CD4-positive, alpha-beta T cell treated with Interleukin-17A for 1 hour (primary cell): ENCODE measurements at regions not wholly inside any gene's neighbourhood (a gene's known extent, or its start where the extent isn't known, plus 50 kb on each side); places are given as distances from the start of the nearest gene placed in this dataset.
"Not testable (repeated sequence)": the region's sequence is repeated elsewhere in the genome, so short reads cannot be mapped to it uniquely, and the experiment has no call there.

Experiments used
- DNase-seq: peaks from one replicate; pipeline ENCODE4 v3.0.0-alpha.2; 2020

GRCh38 chr15:81813215-81813614, 232.6 kb downstream of the MEX3B start:
- no peak for DNase-seq

DNA sequence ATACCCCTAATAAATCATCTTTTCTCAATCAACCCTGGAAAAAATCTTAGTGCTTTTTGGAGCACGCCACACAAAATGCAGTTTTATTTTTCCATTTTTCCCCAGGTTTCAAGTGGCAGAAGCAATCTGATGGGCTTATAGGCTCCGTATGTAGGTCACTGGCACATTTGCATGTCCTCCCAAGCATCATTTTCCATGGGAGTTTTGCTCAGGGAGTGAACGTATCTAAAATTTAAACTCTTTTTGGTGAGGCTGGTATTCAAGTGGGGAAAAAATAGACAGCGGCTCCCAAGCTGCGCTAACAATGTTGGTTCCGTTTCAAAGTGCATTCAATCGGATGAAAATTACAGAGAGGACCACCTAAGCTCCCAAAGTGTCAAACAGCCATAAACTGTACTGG, 233.4 kb downstream of the MEX3B start:
- DNase-seq, result no peak

DNA sequence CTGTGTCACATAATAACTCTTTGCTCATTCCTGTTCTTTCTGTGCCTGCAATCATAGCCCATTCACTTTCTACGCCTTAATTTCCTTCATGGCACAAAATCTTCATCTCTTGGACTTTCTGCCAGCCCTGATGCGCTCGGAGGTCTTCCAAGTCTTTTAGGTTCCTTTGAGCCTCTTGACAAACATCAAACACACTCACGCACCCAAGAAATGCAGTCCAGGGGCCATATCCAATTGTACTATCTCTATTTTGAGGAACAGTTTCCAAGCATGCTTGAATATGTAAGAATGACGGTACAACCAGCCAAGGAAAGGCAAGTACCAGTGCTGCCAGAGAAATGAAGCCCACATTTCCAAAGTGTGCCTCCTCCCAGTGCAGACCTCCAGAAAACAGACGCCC, 234.1 kb downstream of the MEX3B start:
- no peak for DNase-seq

- DNase-seq, result no peak
Measured at GRCh38 chr15:81809543-81809942, 236.3 kb downstream of the MEX3B start.

DNA sequence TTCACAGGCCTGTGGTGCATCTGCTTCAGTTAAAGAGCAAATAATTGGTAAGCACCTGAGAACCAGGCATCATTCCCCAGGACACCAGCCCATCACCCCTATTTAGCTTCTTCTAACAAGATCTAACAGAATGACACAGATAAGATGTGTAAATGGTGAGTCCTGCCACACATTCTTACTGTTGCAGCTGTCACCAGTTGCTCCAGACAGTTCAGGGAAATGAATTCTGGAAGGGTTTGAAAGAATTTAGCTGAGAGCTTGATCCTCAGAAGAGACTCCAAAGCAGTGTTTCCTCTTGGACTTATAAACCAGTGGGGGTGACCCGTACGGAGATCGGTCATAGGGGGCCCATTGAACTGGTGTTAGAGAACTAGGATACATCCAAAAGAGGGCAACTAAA, 238.0 kb downstream of the MEX3B start:
- DNase-seq, result no peak

DNA sequence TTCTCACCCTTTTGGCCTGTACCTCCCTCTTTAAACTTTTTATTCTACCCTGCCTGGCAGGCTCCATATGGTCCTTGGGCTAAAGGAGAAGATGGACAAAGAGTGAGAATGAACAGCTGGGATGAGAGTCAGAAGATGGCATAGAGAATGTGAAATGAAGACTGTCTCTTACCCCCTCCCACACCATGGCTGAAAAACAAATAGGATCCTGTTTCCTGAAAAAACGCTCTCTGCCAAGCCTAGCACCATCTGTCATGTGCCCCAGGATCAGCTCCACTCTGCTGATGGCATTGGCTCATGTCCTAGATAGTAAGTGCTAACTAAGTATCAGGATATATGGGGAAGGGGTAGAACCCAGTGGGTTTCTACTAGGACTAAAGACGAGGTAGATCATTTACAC, 238.6 kb downstream of the MEX3B start:
- DNase-seq, result no peak

DNA sequence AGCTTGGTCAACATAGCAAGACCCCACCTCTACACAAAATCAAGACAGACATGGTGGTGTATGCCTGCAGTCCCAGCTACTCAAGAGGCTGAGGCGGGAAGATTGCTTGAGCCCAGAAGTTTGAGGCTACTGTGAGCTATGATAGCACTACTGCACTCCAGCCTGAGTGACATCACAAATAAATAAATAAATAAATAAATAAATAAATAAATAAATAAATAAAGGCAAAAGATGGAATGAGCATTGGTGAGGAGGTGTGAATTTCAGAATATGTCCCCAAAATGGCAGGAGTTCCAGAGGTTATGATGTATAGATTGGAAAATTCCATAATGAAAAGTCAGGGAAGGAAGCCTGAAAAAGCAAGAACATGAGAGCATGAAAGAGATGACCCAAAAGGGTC, 249.9 kb downstream of the MEX3B start:
- DNase-seq, result no peak

DNA sequence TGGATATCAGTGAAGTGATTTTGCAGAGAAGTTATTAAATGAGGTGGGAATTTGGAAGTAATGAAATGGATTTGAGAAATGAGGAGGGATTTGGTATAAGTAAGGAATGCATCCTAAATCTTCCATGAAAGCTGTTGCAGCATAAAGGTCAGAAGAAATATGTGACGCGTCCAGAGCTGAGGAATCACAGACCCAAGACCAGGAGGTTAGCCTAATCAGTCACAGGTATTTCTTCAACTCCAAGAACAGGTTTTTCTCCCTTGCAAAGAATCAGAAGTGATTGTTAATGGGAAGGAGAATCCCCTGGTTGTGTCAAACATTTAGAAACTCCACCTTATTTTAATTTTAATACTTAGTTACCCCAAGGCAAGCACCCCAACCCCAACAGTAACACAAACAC, 253.2 kb downstream of the MEX3B start:
- DNase-seq, result no peak

DNA sequence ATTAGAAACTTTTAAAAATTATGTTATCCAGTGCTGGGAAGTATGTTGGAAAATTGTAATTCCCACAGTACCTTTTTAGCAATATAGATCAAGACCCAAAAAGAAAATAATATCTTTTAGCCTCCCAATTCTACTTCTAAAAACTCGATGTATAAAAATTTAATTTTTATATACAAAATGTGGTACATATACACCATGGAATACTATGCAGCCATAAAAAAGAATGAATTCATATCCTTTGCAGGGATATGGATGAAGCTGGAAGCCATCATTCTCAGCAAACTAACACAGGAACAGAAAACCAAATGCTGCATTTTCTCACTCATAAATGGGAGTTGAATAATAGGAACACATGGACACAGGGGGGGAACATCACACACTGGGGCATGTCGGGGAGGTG, 254.5 kb downstream of the MEX3B start:
- not testable (repeated sequence) for DNase-seq

DNA sequence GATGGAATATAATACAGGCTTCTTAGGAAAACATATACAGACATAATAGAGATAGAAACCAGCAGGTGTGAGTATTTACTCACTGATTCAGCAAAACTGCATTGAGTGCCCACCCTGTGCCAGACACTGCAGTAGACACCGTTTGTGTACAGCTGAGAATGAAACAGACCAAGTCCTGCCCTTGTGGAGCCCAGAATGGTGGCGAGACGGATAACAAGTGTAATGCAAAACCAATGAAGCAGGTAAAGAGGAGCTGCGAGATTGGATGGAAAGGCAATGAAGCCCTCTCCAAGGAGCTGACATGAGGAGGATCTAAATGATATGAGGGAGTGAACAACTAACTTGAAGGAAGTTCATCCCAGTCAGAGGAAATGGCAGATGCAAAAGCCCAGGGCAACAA, 256.4 kb downstream of the MEX3B start:
- DNase-seq, result no peak

GRCh38 chr15:81786776-81787175, 259.0 kb downstream of the MEX3B start:
- no peak for DNase-seq

DNA sequence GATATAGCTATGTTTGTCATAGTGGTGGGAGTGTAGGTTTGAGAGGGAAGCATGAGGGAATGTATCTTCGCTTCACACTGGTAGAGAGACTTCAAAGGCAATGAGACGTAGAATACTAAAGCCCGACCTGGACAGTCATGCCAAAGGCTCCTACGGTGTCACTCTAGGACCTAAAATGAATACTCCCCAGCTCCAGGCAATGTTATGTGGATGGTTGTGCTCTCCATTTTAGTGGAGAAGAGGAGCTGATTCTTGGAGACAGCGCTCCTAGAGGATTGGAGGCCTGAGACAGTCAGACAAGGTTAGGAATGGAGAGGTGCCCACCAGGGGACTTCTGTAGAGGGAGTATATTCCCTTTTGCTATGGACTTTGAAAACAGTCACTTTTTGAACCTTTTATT, 260.1 kb downstream of the MEX3B start:
- DNase-seq, result no peak

GRCh38 chr15:81785181-81785580, 260.6 kb downstream of the MEX3B start:
- no peak for DNase-seq

DNA sequence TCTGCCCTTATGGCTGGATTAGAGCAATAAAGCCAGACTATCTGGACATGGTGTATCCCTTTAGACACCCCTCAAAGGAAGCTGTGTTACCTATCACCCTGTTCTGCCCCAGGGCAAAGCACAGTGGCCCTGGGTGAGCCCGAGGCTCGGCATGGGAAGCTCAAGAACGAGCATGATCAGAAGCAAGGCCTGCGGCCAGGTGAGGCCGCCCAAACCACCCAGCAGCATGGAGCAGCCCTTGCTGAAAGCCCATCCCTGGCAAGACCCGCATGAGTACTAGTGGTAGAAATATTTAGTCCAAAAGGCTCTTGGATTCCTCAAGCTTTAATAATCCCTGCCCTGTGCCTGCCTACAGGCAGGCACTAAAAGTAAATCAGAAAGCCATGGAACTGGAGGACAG, 261.1 kb downstream of the MEX3B start:
- no peak for DNase-seq

- no peak for DNase-seq
Measured at GRCh38 chr15:81783586-81783985, 262.2 kb downstream of the MEX3B start.

DNA sequence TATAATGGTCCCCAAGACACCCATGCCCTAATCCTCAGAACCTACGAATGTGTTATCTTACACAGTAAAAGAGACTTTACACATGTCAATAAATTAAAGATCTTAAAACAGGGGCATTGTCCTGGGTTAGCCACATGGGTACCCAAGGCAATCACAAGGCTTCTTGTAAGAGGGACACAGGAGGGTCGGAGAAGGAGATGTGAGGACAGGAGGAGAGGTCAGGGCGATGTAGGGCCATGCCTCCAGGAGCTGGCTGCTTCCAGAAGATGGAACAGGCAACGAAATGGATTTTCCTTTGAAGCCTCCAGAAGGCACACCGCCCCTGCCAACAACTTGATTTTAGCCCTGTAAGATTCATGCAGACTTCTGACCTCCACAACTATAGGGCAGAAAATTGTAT, 262.7 kb downstream of the MEX3B start:
- DNase-seq, result no peak

- no peak for DNase-seq
Measured at GRCh38 chr15:81781395-81781794, 264.4 kb downstream of the MEX3B start.

- DNase-seq, result no peak
Measured at GRCh38 chr15:81780966-81781365, 264.9 kb downstream of the MEX3B start.

DNA sequence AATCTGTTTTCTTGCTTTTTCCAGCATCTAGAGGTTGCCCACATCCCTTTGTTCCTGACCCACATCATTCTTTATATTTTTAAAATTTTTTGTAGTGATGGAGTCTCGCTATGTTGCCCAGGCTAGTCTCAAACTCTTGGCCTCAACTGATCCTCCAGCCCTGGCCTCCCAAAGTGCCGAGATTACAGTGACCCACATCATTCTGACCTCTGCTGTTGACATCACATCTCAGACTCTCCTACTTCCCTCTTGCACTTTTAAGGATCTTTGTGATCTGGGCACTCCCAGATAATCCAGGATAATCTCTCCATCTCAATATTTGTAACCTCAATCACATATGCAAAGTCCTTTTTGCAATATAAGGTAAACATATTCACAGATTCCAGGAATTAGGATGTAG, 266.6 kb downstream of the MEX3B start:
- no peak for DNase-seq

DNA sequence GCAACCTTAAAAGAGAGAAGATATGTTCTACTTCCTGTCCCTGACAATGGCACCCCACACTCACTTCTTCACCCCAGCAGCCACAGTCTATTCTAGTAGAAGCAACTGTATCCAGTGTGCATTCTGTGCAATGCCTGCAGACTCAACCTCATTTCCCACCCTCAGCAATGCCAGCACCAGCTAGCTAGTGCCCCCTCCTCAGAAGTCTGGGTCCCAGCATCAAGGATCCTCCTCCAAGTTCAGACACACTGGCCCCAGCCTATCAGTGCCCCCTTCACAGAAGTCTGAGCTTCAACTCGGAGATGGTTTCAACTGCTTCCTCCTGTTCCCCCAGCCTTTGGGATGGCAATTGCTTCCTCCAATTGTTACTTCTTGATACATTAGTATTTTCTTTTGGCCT, 268.3 kb downstream of the MEX3B start:
- DNase-seq, result no peak

- DNase-seq, result no peak
Measured at GRCh38 chr15:81776976-81777375, 268.8 kb downstream of the MEX3B start.

- not testable (repeated sequence) for DNase-seq
Measured at GRCh38 chr15:81775779-81776178, 270.0 kb downstream of the MEX3B start.

- no peak for DNase-seq
Measured at GRCh38 chr15:81774309-81774708, 271.5 kb downstream of the MEX3B start.

DNA sequence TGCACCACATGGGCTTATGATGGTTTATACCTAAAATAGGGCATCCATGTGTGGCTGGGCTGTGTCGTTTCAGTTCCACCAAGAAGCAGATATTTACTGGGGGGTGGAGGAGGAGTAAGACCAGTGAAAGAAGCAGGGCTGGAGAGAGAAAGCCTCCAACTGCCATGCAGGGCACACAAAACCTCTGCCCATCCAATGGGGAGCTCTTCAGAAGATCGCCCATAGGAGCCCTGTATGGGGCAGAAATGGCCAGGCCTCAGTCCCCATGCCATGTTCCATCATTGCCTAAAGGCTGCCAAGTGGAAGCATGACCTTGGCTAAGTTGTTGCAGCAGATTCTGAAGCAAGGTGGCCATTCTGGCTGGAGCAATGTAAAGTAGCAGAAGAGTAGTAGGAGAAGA, 277.0 kb downstream of the MEX3B start:
- DNase-seq, result no peak

DNA sequence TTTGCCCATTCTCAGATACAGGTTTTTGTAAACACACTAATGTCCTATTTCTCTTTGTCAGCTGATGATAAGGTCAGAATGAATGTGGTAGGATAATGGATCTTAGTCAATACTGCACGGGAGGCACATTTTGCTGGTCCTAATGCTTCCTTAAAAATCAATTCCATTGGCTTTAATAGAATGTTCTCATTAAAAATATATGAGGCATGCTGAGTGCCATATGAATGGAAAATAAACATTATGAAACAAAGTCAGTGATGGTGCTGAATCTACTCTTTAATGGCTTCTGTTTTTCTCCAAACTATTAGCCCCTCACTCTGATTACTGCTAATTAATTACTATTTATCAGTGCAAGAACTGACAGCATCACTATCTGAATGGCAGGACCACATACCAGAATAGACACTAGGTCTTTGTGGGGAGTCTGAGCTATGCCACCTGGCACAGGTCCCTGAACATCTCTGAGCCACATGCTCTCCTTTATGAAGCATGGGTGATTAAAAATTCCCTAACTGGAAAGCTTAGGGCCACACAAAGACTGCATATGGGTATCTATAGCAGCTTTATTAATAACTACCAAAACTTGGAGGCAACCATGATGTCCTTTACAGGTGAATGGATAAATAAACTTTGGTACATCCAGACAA, 278.9 kb downstream of the MEX3B start:
- no peak for DNase-seq

DNA sequence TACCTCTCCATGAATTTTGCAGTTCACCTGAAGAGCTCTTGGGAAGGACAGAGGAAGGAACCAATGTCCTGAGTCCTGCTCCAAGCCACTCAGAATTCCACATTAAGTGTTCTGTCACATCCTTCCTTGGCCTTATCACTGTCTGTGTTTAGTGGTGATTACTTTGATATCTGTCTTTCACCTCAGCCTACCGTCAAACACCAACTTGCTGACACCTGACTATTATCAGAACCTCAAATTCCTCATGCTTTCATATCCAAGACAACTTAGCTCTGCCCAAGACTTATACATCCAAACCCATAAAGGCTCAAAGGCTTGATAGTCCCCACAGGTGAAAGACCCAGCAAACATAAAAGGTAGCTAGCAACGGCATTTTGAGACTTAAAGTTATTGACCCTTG, 280.0 kb downstream of the MEX3B start:
- no peak for DNase-seq
